ENCODE measurements at regions not wholly inside any gene's neighbourhood (a gene's known extent, or its start where the extent isn't known, plus 50 kb on each side); places are given as distances from the start of the nearest gene placed in this dataset.

GRCh38 chr1:164504749-164505148 is 54.2 kb upstream of the PBX1 start:
- ChIA-PET CTCF (no interaction called here), POLR2A (no interaction called here)
- H3K36me3 Mint-ChIP-seq (ENCODE audit: low read depth): no peaks in the 10 kb centered on the region
- H3K27ac Mint-ChIP-seq: no peak overlapping the region
- intact Hi-C loops (cut with DNase I, micrococcal nuclease): no loop called here
- no peak for ATAC-seq
- no peak overlapping the region for H3K4me3 Mint-ChIP-seq
- peaks cover 5% of the 10 kb centered on the region for H3K9me3 Mint-ChIP-seq (ENCODE audit: low read depth)
- DNase-seq: no peak
- no peaks in the 10 kb centered on the region for H3K27me3 Mint-ChIP-seq
- H3K4me1 Mint-ChIP-seq: no peaks in the 10 kb centered on the region

All from activated CD4-positive, alpha-beta T cell treated with anti-CD3 and anti-CD28 coated beads for 36 hours (primary cell).